ENCODE measurements at regions not wholly inside any gene's neighbourhood (a gene's known extent, or its start where the extent isn't known, plus 50 kb on each side); places are given as distances from the start of the nearest gene placed in this dataset.

- no peaks in the 10 kb centered on the region for H3K36me3 ChIP-seq (ENCODE audit: insufficient read depth, low read length)
- no peaks in the 10 kb centered on the region for H3F3A ChIP-seq (ENCODE audit: insufficient read depth, low read length, poor library complexity, severe bottlenecking)
- H4K20me1 ChIP-seq (ENCODE audit: insufficient read depth), result no peaks in the 10 kb centered on the region
- no peaks in the 10 kb centered on the region for H3K9me3 ChIP-seq (ENCODE audit: low read length)
- H3K27ac ChIP-seq (ENCODE audit: low read length), result no peak overlapping the region
- no peaks in the 10 kb centered on the region for H3K79me2 ChIP-seq (replicated peaks; ENCODE audit: insufficient read depth, low read length)
- no peaks in the 10 kb centered on the region for H3K27me3 ChIP-seq (ENCODE audit: insufficient read depth, low read depth, low read length)
- no peaks in the 10 kb centered on the region for H3K9me2 ChIP-seq (ENCODE audit: insufficient read depth, low read length)
- no peak overlapping the region for H3K4me3 ChIP-seq (ENCODE audit: low read length)
- no peak overlapping the region for H3K4me2 ChIP-seq (ENCODE audit: low read length)
- no peak overlapping the region for H3K9ac ChIP-seq (ENCODE audit: low read length)
- no peak overlapping the region for H2AFZ ChIP-seq (ENCODE audit: low read depth, low read length)
- no peak for TF ChIP-seq MXI1 (conservative IDR thresholded peaks at IDR 0.05; ENCODE audit: poor library complexity, severe bottlenecking)
- TF ChIP-seq EP300 (conservative IDR thresholded peaks at IDR 0.05; ENCODE audit: poor library complexity, severe bottlenecking), result no peak
- TF ChIP-seq RAD21 (conservative IDR thresholded peaks at IDR 0.05), result no peak
- no peak for TF ChIP-seq EZH2 (IDR thresholded peaks at IDR 0.05; ENCODE audit: borderline replicate concordance, insufficient read depth, low read length, poor library complexity, severe bottlenecking)
- TF ChIP-seq TAF1 (IDR thresholded peaks at IDR 0.05; ENCODE audit: low read depth), result no peak
- no peak for TF ChIP-seq REST (IDR thresholded peaks at IDR 0.05; ENCODE audit: borderline replicate concordance)
- TF ChIP-seq, protein P1, sequence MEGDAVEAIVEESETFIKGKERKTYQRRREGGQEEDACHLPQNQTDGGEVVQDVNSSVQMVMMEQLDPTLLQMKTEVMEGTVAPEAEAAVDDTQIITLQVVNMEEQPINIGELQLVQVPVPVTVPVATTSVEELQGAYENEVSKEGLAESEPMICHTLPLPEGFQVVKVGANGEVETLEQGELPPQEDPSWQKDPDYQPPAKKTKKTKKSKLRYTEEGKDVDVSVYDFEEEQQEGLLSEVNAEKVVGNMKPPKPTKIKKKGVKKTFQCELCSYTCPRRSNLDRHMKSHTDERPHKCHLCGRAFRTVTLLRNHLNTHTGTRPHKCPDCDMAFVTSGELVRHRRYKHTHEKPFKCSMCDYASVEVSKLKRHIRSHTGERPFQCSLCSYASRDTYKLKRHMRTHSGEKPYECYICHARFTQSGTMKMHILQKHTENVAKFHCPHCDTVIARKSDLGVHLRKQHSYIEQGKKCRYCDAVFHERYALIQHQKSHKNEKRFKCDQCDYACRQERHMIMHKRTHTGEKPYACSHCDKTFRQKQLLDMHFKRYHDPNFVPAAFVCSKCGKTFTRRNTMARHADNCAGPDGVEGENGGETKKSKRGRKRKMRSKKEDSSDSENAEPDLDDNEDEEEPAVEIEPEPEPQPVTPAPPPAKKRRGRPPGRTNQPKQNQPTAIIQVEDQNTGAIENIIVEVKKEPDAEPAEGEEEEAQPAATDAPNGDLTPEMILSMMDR (IDR thresholded peaks at IDR 0.05; ENCODE audit: poor library complexity, severe bottlenecking), result no peak
- TF ChIP-seq POLR2AphosphoS5 (IDR thresholded peaks at IDR 0.05), result no peak
- no peak for TF ChIP-seq SMC3 (conservative IDR thresholded peaks at IDR 0.05; ENCODE audit: poor library complexity)
Observed at GRCh38 chr7:116142850-116143249, 67.5 kb upstream of the TES start.

GRCh38 chr7:116145245-116145852 lies 65.0 kb upstream of the TES start:
- no peaks in the 10 kb centered on the region for H3K9me2 ChIP-seq (ENCODE audit: insufficient read depth, low read length)
- H3K9me3 ChIP-seq (ENCODE audit: low read length), result no peaks in the 10 kb centered on the region
- no peak overlapping the region for H3K4me3 ChIP-seq (ENCODE audit: low read length)
- H3K27ac ChIP-seq (ENCODE audit: low read length), result no peak overlapping the region
- H3K27me3 ChIP-seq (ENCODE audit: insufficient read depth, low read depth, low read length), result no peaks in the 10 kb centered on the region
- no peak overlapping the region for H3K9ac ChIP-seq (ENCODE audit: low read length)
- TF ChIP-seq TAF1 (IDR thresholded peaks at IDR 0.05; ENCODE audit: low read depth) (no peak), EP300 (conservative IDR thresholded peaks at IDR 0.05; ENCODE audit: poor library complexity, severe bottlenecking) (no peak), EZH2 (IDR thresholded peaks at IDR 0.05; ENCODE audit: borderline replicate concordance, insufficient read depth, low read length, poor library complexity, severe bottlenecking) (no peak), RAD21 (conservative IDR thresholded peaks at IDR 0.05) (no peak), SMC3 (conservative IDR thresholded peaks at IDR 0.05; ENCODE audit: poor library complexity) (no peak), POLR2AphosphoS5 (IDR thresholded peaks at IDR 0.05) (no peak), MXI1 (conservative IDR thresholded peaks at IDR 0.05; ENCODE audit: poor library complexity, severe bottlenecking) (no peak), REST (IDR thresholded peaks at IDR 0.05; ENCODE audit: borderline replicate concordance) (no peak)
- TF ChIP-seq, protein P1 (IDR thresholded peaks at IDR 0.05; ENCODE audit: poor library complexity, severe bottlenecking), result no peak
- no peaks in the 10 kb centered on the region for H3K79me2 ChIP-seq (replicated peaks; ENCODE audit: insufficient read depth, low read length)
- H3K4me2 ChIP-seq (ENCODE audit: low read length), result no peak overlapping the region
- H2AFZ ChIP-seq (ENCODE audit: low read depth, low read length), result no peak overlapping the region
- no peaks in the 10 kb centered on the region for H3F3A ChIP-seq (ENCODE audit: insufficient read depth, low read length, poor library complexity, severe bottlenecking)
- no peaks in the 10 kb centered on the region for H3K36me3 ChIP-seq (ENCODE audit: insufficient read depth, low read length)
- H4K20me1 ChIP-seq (ENCODE audit: insufficient read depth), result no peaks in the 10 kb centered on the region
